HG03469 (cell line): ENCODE measurements at regions not wholly inside any gene's neighbourhood (a gene's known extent, or its start where the extent isn't known, plus 50 kb on each side); places are given as distances from the start of the nearest gene placed in this dataset.

Experiments used
- ATAC-seq: cut with Tn5 transposase; IDR thresholded peaks from one replicate; pipeline ENCODE4 v1.9.1; 2021; ENCODE audit warnings: mild to moderate bottlenecking, moderate library complexity, moderate number of reproducible peaks; ENCODE audit not compliant: unreplicated experiment

DNA sequence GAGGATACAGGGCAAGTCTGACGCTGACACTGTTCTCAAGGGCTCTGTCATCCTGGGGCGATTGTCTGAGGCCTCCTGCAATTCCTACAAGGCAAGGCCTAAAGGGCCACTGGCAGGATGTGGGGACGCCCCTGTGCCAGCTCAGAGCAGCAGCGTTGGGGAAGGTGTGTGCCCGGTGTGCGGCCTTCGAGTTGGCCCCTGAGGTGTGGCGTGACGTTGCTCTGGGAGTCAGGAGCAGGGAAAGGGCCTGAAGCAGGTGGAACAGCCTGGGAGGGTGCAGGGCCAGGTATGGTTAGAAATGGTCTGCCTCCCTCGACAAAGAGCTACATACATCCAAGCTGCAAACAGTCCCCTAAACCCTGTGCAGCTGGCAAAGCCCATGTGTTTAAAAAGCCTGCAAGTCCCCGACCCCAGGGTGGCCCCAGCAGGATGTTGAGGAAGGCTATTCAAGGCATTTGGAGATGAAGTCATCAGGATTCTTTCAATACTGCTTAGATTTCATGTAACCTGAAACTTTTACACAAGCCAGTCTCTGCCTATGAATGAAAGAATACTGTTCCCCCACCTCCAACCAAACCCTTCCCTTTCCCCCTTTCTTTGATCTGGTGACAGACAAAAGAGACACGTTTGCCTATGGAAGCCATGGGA, 142.5 kb upstream of the TNS3 start:
- no peak for ATAC-seq

DNA sequence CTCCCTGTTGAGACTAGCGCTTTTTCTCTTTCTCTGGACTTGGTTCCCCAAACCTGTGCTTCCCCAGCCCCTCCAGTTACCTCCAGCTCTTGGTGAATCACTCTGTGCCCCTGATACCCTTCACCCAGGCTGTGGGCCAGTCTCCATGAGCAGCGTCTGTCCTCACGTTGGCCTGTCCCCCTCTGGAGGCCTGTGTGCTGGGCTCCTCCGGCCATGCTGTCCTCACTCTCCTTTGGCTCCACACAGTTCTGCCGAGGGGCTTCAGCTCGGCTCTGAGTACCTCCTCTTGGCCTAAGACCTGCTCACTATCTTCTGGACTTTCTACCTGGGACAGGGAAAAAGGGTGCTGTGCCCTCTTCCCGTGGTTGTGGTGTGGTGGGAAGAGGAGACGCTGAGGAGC, 140.2 kb upstream of the TNS3 start:
- no peak for ATAC-seq

DNA sequence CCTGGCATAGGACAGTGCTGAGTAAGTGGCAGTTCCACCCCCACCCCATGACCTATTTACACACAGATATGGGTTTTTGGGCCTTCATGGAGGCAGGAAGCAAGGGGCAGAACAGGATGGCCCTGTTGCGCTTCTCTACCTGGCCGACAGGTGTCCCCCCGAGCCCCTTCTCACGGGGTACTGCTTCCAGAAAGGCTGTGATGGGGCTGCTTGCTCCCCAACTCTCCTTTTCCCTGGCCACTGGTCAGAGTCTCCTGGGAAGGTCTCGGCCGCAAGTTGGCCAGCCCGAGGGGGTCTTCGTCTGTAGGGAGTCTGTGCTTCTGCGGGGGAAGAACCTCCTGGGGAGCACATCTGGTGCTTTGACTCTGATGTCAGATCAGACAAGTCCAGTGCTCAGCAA, 139.8 kb upstream of the TNS3 start:
- no peak for ATAC-seq

DNA sequence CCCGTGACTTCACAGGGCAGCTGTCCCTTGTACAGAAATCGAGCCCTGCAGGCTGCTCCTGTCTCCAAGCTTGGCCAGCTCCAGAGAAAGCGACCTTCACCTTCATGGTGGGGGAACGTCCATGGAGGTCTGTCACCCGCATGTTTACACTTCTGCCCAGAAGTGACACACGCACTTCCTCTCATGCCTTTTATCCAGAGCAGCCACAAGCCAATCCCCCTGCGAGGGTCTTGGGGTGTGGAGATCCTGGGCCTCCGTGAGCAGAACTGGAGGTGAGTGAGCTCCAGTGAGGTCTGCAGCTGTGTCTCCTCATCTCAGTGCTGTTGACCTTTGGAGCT, 139.0 kb upstream of the TNS3 start:
- no peak for ATAC-seq

DNA sequence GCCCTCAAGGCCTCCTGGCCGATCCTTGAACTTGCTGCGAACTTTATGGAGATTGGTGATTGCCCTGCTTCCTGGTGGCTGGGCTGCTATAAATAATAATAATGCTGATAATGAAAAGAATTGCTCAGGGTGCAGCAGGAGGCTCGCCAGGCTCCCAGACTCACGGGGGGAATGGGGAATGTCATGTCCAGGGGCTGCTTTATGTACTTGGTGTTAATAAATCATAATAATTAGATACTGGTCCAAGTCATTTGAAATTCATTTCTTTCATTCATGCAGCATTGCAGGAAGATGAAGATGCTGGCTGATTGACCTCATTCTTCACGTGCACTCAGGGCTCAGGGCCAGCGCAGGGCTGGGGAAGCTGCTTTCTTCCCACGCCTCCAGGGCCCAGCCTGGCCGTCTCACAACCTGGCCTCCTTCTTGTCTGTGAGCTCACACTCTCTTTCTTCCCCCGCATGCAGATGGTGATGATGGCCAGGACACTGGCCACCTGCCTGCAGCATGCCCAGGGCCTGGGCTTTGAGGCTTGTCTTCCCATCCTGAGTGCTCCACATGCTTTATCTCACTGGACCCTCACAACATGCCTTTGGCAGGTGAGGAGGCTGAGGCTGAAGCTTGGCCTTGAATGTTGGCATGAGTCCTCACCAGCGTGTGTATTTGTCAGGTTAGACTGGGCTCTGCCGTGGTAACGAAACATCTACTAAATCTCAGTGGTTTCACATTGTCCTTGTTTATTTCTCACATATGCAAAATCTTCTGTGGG, 138.4 kb upstream of the TNS3 start:
- ATAC-seq: no peak

DNA sequence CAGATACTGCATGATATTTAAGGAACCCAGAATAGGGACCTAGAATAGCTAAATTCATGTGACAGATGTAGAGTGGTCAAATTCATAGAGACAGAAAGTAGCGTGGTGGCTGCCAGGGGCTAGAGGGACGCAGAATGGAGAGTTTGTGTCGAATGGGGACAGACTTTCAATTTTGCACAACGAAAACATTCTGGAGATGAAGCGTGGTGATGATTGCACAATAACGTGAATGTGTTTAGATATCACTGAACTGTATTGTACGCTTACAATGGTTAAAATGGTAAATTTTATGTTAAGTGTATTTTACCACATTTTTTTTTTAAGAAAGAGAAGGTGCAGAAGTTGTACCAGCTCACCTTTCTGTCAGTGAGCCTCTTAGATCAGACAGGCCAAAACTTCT, 137.8 kb upstream of the TNS3 start:
- ATAC-seq: no peak

DNA sequence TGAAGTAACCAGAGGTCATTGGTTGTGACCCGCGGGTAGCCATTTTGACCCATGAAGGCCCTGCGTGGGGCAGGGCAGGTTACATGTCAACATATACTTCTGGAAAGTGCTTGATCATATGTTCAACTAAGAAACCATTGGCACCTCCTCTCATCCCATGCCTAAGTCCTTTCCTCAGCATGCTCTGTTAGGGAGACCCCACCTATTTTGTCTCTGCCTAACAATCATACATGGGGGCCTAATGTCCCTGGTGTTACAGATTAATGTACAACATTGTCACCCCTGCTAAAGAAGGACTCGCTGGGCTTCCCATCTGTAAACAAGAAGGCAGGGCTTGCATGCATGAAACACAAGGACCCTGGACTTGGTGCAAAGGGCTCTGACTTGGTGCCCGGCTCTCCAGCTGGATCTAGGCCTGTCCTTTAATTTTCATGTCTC, 133.7 kb upstream of the TNS3 start:
- no peak for ATAC-seq

DNA sequence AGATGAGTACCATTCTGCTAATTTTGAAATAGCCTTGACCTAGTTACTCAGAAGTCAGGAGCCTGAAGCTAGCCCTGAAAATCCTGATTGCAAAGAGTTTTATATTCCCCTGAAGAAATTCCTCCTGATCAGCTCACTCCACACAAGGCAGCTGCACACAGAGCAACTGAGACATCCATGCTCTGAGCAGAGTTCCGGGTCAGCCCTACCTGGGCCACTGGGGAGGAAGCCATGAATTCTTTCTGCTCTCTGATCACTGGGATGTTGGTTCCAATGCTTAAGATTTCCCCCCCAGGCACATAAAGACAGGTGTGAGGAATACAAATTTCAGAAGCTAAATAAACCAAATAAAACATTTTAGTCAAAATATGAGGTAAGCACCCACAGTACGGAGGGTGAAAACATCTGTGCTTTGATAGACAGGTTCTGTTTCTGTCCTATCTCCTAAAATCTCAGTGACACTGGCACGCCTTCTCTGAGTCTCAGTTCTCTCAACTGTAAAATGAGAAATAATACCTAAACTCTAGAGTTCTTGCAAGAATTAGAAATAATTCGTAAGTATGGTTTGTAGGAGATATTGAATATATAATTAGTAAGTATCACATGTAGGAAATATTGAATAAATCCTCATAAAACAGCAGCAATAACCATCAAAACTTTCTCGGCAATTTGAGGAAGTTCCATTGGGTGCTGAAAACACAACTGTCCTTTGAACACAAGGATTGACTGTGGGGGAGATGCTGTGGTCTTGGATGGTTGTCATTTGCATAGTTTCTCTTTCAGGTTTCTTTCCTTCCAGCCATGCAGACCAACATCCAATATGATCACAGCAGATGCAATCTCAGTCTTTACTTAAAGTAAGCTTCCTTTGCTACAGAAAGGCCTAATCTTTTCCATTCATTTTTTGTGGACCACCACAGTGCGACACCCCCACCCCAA, 133.0 kb upstream of the TNS3 start:
- peak; percentile 90 for ATAC-seq

DNA sequence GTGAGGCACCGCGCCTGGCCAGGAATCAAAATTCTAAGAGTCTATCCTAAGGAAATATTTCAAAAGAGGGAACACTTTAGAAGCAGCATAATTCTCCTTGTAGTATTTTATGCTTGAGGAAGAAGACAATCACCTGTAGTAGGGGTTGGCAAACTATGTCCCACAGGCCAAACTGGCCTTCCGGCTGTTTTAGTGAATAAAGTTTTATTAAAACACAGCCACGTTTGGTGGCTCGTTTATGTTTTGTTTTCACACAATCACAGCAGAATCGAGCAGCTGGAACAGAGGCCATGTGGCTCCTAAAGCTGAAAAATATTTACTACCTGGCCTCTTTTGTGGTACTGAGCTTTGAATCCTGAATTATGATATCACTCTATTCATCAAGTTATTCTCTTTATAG, 131.7 kb upstream of the TNS3 start:
- ATAC-seq: no peak

DNA sequence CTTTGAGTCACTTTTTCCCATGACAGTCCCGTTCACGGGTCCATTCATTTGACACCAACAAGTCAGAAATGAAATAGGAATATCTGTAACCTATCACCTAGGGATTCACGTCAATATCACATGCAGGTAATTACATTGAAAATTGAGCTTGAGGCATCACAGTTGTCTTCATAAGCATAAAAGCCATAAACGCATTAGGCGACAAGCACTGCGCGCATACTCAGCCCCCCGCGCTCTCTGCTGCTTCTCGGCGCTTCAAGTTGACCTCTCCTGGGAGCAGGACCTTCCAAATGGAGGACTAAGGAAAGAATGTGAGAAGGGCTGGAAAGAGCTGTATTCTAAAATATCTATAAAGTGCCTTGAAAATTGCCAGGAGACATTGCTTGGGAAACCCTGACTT, 130.5 kb upstream of the TNS3 start:
- ATAC-seq: no peak

DNA sequence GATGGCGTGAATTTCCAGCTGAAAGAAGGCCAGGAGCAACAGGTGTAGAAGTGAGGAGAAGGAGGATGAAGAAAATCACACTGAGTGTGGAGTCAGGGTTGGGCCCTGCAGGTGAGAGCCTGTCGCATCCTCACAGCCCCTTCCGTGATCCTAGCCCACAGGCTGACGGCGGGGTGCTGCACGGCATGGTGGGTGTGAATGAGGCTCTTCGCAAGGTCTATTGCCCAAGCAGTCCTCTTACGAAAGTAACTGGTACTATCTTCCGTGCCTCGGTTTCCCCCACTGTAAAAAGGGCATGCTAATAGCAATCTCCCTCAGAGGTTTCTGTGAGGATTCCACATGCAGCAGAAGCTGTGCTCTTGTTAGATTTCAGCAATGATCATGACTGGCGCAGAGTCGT, 129.9 kb upstream of the TNS3 start:
- no peak for ATAC-seq

DNA sequence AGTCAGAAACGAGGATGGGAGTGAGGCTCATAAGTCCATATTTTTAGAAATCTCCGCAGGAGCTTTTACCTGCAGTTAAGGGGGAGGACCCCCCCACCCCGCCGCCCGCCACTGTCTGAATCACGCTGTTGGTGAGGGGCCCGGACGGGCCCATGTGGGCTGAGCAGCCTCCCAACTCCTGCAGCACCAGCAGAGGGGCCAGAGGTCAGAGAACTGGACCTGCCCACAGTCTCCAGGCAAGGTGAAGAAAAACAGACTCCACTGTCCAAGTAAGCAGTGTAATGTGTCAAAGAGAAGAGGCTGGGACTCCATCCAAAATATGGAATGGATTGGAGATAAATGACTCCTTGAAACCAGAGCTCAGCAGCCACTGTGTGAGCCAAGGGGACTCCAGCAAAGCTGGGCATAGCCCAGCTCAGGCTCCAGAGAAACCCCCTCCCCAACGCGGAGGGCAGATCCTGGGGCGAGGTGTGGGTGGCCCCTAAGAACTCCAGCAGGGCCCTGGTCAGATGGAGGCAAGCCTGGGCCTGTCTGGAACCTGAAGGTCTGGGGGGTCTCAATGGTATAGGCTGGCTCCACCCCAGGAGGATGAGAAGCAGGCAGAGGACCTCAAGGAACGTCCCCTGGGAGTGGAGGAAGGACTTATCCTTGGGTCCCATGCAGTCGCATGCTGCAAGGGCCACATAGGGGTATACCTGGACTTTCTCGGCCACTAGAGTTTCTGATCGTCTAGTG, 128.5 kb upstream of the TNS3 start:
- no peak for ATAC-seq

DNA sequence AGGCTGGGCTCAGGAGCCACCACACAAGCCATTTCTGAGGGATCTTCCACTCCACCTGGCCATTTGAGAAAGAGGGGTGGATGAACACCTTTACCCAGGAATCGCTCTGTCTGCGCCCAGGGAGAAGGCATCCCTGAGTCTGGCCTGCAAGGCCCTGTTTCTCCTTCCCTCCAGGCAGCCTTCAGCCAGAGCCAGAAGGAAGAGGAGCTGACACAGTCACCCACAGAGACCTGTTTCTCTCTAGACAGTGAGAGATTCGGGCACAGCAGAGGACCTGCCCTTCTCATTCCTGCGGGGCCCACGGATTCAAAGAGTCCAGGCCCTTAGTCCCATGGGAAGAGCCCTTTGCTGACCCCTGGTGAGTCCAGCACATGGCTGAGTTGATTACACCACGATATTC, 127.5 kb upstream of the TNS3 start:
- ATAC-seq: no peak

DNA sequence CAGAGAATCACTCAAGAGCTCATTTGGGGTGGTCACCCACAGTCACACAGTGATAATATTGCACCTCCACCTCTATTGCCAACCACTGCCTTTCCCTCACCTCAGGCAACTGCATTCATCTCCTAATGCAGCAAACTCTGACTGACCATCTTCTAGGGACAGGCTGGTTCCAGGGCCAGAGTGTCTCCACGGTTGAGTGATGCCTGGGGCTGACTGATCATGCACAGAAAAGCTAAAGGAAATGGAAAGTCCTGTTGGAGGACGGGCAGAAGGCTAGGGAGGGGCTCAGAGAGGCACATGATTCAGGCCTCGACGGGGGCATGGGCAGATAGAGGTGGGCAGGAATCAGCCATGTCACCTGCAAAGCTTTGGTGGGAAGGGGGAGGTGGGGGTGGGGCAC, 127.1 kb upstream of the TNS3 start:
- no peak for ATAC-seq

DNA sequence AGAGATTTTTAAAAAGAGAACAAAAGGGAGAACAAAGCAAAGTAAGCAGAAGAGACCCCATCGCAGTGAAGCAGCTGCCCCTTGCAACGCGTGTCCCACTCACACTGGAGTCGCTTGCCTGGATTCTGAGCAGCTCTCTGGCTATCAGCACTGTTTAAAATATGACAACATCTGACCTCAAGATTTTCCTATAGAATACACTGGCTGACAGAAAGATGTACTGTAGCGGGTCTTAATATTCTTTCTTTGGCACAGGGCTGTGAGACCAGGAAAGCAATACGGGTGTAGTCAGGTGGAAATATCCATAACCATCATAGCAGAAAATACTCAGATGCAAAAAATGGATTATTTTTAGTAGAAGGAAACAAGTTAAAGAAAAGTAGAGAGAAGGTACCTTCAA, 125.7 kb upstream of the TNS3 start:
- no peak for ATAC-seq

DNA sequence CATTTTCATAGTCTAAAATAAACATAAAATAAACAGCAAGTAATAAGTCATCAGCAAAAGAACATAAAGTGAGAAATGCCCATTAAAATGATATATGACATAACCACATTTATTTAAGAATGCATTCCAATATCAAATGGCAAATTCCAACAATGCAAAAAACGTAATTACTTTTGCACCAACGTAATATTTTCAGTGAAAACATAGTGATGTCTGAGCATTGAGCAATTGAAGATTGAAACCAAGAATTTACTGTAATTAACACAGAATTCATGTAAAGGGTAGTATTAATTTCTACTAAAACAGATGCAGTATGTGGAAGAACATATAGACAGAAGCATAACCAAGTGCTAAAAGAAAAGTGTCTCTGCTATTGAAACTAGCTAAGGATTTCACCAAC, 123.0 kb upstream of the TNS3 start:
- ATAC-seq: no peak

DNA sequence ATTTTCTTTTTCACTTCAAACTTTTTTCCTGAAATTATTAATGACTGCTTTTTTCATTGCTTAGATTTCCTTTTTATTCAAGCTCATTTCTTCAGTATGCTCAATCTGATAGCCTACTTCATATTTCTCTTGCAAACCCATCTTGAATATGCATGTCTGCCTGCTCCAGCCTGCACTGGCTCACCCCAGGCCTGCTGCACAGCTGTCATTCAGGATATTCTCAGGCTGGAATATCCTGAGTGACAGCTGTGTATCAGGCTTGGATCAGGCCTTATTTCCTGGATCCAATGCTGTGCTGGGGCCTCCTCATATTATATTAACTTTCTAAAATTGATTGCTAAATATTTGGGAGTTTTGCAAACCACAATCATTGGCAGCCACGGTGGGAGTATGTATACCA, 120.2 kb upstream of the TNS3 start:
- no peak for ATAC-seq

DNA sequence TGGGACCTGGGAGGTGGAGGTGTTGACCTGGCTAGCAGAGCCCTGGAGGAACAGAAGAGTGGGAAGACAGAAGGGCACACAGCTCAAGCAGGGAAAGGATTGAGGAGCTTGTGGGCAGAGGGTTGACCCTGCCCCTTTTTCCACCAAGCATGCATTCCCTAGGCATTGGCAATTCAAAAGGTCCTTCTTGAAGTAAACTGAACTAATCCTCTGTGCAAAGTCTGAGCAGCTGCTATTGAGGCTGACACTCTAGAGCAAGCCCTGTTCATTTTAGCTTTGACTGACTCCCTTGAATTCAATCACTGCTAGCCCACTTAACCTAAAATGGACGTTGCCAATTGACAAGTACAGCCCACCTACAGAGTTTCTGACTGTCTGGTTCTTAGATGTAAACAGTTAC, 116.5 kb upstream of the TNS3 start:
- no peak for ATAC-seq

DNA sequence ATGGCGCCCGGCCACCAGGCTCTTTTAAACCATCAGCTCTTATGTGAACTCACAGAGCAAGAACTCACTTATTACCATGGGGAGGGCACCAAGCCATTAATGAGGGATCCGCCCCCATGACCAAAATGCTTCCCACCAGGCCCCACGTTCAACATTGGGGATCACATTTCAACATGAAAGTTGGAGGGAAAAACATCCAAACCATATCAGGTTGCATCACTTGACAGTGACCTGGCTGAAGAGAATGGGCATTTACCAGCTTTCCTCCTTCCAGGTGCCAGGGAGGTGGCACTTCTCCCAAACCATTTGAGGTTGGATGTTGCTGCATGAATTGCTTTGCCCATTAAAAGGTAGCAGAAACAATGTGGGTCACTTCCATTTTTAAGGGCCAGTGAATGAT, 115.6 kb upstream of the TNS3 start:
- ATAC-seq: no peak

DNA sequence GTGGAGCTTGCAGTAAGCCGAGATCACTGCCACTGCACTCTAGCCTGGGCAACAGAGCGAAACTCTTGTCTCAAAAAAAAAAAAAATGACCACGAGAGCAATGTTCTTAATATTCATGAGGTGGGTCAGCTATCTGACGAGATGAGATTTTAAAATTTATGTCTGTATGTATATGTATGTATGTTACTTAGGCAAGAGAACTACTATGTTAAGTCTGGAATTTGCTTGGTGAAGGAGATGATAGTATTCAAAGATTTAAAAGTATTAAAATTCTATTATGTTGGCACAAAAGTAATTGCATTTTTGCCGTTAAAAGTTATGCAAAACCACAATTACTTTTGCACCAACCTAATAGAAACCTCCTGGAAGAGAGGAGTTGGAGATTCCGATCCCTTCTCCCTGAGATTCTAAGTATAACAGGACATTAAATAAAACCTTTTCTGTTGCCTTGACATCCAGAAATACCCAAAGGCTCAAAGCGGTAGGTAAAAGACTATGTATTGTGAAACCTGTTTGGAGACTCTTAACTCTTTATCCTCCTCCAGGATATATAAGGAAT, 114.3 kb upstream of the TNS3 start:
- ATAC-seq: no peak

DNA sequence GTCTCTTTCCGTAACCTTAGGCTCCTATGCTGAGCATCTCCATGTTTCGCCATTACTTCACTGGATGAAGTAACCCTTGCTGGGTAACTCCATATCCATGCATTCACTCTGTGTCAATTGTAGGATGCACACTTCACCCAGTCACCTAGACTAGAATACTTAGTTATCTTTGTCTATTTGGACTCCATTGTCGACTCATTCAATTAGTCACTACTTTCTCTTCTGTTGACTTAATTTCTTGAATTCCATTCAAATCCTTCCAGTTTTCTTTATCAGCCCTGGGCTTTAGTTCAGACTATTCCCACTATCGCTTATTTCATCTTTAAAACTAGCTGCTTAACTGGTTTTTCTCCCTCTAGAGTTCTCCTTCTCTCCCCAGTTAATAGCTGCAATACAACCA, 111.3 kb upstream of the TNS3 start:
- no peak for ATAC-seq
